ENCODE measurements at regions not wholly inside any gene's neighbourhood (a gene's known extent, or its start where the extent isn't known, plus 50 kb on each side); places are given as distances from the start of the nearest gene placed in this dataset.
"Not testable (repeated sequence)": the region's sequence is repeated elsewhere in the genome, so short reads cannot be mapped to it uniquely, and the experiment has no call there.

GRCh38 chr5:36475942-36476341 lies 130.5 kb upstream of the SLC1A3 start:
- H3K4me3 ChIP-seq (ENCODE audit: low read length); H3K27me3 ChIP-seq (ENCODE audit: control insufficient read depth, insufficient read depth, low read length); H3K27ac ChIP-seq (ENCODE audit: low read length); H3K36me3 ChIP-seq (ENCODE audit: control insufficient read depth, insufficient read depth, low read length); H3K4me1 ChIP-seq (ENCODE audit: control insufficient read depth, insufficient read depth, low read length); DNase-seq (ENCODE audit: low read depth, low spot score); H3K9me3 ChIP-seq (ENCODE audit: control insufficient read depth, insufficient read depth, low read length): not testable (repeated sequence)
- WGBS (ENCODE audit: insufficient coverage, insufficient read length), result no CpG with 5 or more reads among the region's 2 CpGs

DNA sequence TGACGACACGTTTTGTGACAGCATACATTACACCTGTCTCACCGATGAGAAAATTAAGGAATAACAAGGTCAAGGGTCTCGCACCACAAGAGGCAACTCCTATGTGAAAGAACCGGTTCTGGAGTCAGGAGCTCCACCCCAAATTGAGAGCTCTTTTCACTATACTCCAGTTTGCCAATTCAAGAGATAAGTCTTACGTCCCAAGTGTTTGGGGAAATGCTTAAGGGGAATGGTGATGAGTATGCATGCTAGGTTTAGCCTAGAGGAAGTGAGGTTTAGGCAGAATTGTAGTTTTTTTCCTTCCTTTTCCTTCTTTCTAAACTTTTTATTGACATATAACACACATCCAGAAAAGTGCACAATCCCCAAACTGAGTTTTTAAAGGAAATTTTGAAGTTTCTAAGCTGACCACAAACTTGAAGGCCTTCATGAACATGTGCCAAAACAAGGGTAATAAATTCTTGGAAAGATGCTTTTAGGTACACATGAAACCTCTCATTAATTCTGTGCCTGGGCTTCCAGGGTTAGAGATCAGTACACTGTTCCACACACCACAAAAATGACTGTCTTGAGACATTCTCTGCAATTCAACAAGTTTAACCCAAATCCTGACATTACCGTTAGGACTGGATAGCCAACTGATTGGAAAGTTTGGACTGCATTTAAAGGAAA lies 127.6 kb upstream of the SLC1A3 start:
- no CpG with 5 or more reads among the region's 7 CpGs for WGBS (ENCODE audit: insufficient coverage, insufficient read length)
- no peak for DNase-seq (ENCODE audit: low read depth, low spot score)
- no peaks in the 10 kb centered on the region for H3K36me3 ChIP-seq (ENCODE audit: control insufficient read depth, insufficient read depth, low read length)
- H3K9me3 ChIP-seq (ENCODE audit: control insufficient read depth, insufficient read depth, low read length), result no peaks in the 10 kb centered on the region
- no peaks in the 10 kb centered on the region for H3K27me3 ChIP-seq (ENCODE audit: control insufficient read depth, insufficient read depth, low read length)
- no peak overlapping the region for H3K4me3 ChIP-seq (ENCODE audit: low read length)
- H3K27ac ChIP-seq (ENCODE audit: low read length), result no peak overlapping the region
- H3K4me1 ChIP-seq (ENCODE audit: control insufficient read depth, insufficient read depth, low read length), result no peaks in the 10 kb centered on the region

- H3K4me1 ChIP-seq (ENCODE audit: control insufficient read depth, insufficient read depth, low read length), result no peaks in the 10 kb centered on the region
- no peaks in the 10 kb centered on the region for H3K36me3 ChIP-seq (ENCODE audit: control insufficient read depth, insufficient read depth, low read length)
- no peak for DNase-seq (ENCODE audit: low read depth, low spot score)
- H3K27me3 ChIP-seq (ENCODE audit: control insufficient read depth, insufficient read depth, low read length), result no peaks in the 10 kb centered on the region
- no peaks in the 10 kb centered on the region for H3K9me3 ChIP-seq (ENCODE audit: control insufficient read depth, insufficient read depth, low read length)
- no peak overlapping the region for H3K4me3 ChIP-seq (ENCODE audit: low read length)
- no CpG with 5 or more reads among the region's 5 CpGs for WGBS (ENCODE audit: insufficient coverage, insufficient read length)
- no peak overlapping the region for H3K27ac ChIP-seq (ENCODE audit: low read length)
Observed at GRCh38 chr5:36481454-36482120, 124.8 kb upstream of the SLC1A3 start.

GRCh38 chr5:36482812-36483211 lies 123.6 kb upstream of the SLC1A3 start:
- Histone ChIP-seq H3K36me3 (ENCODE audit: control insufficient read depth, insufficient read depth, low read length) (no peaks in the 10 kb centered on the region), H3K4me3 (ENCODE audit: low read length) (no peak overlapping the region), H3K27me3 (ENCODE audit: control insufficient read depth, insufficient read depth, low read length) (no peaks in the 10 kb centered on the region), H3K9me3 (ENCODE audit: control insufficient read depth, insufficient read depth, low read length) (no peaks in the 10 kb centered on the region), H3K27ac (ENCODE audit: low read length) (no peak overlapping the region), H3K4me1 (ENCODE audit: control insufficient read depth, insufficient read depth, low read length) (no peaks in the 10 kb centered on the region)
- DNase-seq (ENCODE audit: low read depth, low spot score), result no peak

DNA sequence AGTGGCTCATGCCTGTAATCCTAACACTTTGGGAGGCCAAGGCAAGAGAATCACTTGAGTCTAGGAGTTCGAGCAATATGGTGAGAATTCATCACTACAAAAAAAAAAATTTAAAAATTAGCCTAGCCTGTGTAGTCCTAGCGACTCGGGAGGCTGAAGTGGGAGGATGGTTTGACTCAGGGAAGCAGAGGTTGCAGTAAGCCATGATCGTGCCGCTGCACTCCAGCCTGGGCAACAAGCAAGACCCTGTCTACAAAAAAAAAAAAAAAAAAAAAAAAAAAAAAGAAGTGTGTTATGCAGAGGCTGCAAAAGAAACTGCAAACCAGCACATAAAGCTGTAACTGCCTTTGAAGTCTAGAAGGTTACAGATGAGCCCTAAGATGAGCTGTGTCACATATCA lies 116.9 kb upstream of the SLC1A3 start:
- Histone ChIP-seq H3K27ac (ENCODE audit: low read length) (no peak overlapping the region), H3K36me3 (ENCODE audit: control insufficient read depth, insufficient read depth, low read length) (no peaks in the 10 kb centered on the region), H3K4me3 (ENCODE audit: low read length) (no peak overlapping the region), H3K4me1 (ENCODE audit: control insufficient read depth, insufficient read depth, low read length) (no peaks in the 10 kb centered on the region), H3K27me3 (ENCODE audit: control insufficient read depth, insufficient read depth, low read length) (no peaks in the 10 kb centered on the region), H3K9me3 (ENCODE audit: control insufficient read depth, insufficient read depth, low read length) (no peaks in the 10 kb centered on the region)
- WGBS (ENCODE audit: insufficient coverage, insufficient read length), result no CpG with 5 or more reads among the region's 5 CpGs
- DNase-seq (ENCODE audit: low read depth, low spot score), result no peak

- no peaks in the 10 kb centered on the region for H3K4me1 ChIP-seq (ENCODE audit: control insufficient read depth, insufficient read depth, low read length)
- no peaks in the 10 kb centered on the region for H3K27me3 ChIP-seq (ENCODE audit: control insufficient read depth, insufficient read depth, low read length)
- no peak overlapping the region for H3K4me3 ChIP-seq (ENCODE audit: low read length)
- DNase-seq (ENCODE audit: low read depth, low spot score), result no peak
- no peaks in the 10 kb centered on the region for H3K36me3 ChIP-seq (ENCODE audit: control insufficient read depth, insufficient read depth, low read length)
- no peak overlapping the region for H3K27ac ChIP-seq (ENCODE audit: low read length)
- WGBS (ENCODE audit: insufficient coverage, insufficient read length), result no CpG with 5 or more reads among the region's 7 CpGs
- no peaks in the 10 kb centered on the region for H3K9me3 ChIP-seq (ENCODE audit: control insufficient read depth, insufficient read depth, low read length)
Observed at GRCh38 chr5:36491856-36492255, 114.5 kb upstream of the SLC1A3 start.

GRCh38 chr5:36492984-36493654 lies 113.3 kb upstream of the SLC1A3 start:
- DNase-seq (ENCODE audit: low read depth, low spot score), result no peak
- H3K4me1 ChIP-seq (ENCODE audit: control insufficient read depth, insufficient read depth, low read length), result no peaks in the 10 kb centered on the region
- H3K4me3 ChIP-seq (ENCODE audit: low read length), result no peak overlapping the region
- WGBS (ENCODE audit: insufficient coverage, insufficient read length), result no CpG with 5 or more reads among the region's 2 CpGs
- no peaks in the 10 kb centered on the region for H3K27me3 ChIP-seq (ENCODE audit: control insufficient read depth, insufficient read depth, low read length)
- H3K9me3 ChIP-seq (ENCODE audit: control insufficient read depth, insufficient read depth, low read length), result no peaks in the 10 kb centered on the region
- H3K27ac ChIP-seq (ENCODE audit: low read length), result no peak overlapping the region
- no peaks in the 10 kb centered on the region for H3K36me3 ChIP-seq (ENCODE audit: control insufficient read depth, insufficient read depth, low read length)

DNA sequence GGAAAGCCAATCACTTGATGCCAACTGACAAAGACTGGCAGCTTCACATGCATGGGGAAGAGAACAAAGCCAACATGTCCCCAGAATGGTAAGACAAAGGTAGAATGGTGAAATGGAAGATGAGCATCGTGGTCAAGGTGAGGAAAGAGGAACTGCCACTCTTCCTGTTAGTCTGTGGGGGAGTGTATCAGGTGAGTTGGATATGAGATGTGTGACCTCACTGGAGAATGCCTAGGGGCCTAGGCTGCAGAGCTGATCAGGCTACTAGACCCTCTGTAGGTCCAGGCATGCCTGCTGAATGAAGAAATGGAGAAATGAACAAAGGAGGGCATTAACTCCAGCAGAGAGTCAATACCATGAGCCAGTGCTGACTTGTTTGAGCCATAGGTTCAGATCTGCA lies 112.4 kb upstream of the SLC1A3 start:
- Histone ChIP-seq H3K27ac (ENCODE audit: low read length) (no peak overlapping the region), H3K4me3 (ENCODE audit: low read length) (no peak overlapping the region), H3K36me3 (ENCODE audit: control insufficient read depth, insufficient read depth, low read length) (no peaks in the 10 kb centered on the region), H3K9me3 (ENCODE audit: control insufficient read depth, insufficient read depth, low read length) (no peaks in the 10 kb centered on the region), H3K27me3 (ENCODE audit: control insufficient read depth, insufficient read depth, low read length) (no peaks in the 10 kb centered on the region), H3K4me1 (ENCODE audit: control insufficient read depth, insufficient read depth, low read length) (no peaks in the 10 kb centered on the region)
- no CpG with 5 or more reads among the region's 1 CpG for WGBS (ENCODE audit: insufficient coverage, insufficient read length)
- DNase-seq (ENCODE audit: low read depth, low spot score), result no peak

- Histone ChIP-seq H3K9me3 (ENCODE audit: control insufficient read depth, insufficient read depth, low read length) (no peaks in the 10 kb centered on the region), H3K36me3 (ENCODE audit: control insufficient read depth, insufficient read depth, low read length) (no peaks in the 10 kb centered on the region), H3K27me3 (ENCODE audit: control insufficient read depth, insufficient read depth, low read length) (no peaks in the 10 kb centered on the region), H3K4me1 (ENCODE audit: control insufficient read depth, insufficient read depth, low read length) (no peaks in the 10 kb centered on the region), H3K27ac (ENCODE audit: low read length) (no peak overlapping the region), H3K4me3 (ENCODE audit: low read length) (no peak overlapping the region)
- no peak for DNase-seq (ENCODE audit: low read depth, low spot score)
- WGBS (ENCODE audit: insufficient coverage, insufficient read length), result no CpG with 5 or more reads among the region's 6 CpGs
Observed at GRCh38 chr5:36494841-36495601, 111.4 kb upstream of the SLC1A3 start.

GRCh38 chr5:36495611-36496010 lies 110.8 kb upstream of the SLC1A3 start:
- Histone ChIP-seq H3K36me3 (ENCODE audit: control insufficient read depth, insufficient read depth, low read length) (no peaks in the 10 kb centered on the region), H3K4me1 (ENCODE audit: control insufficient read depth, insufficient read depth, low read length) (no peaks in the 10 kb centered on the region), H3K4me3 (ENCODE audit: low read length) (no peak overlapping the region), H3K27me3 (ENCODE audit: control insufficient read depth, insufficient read depth, low read length) (no peaks in the 10 kb centered on the region), H3K27ac (ENCODE audit: low read length) (no peak overlapping the region), H3K9me3 (ENCODE audit: control insufficient read depth, insufficient read depth, low read length) (no peaks in the 10 kb centered on the region)
- no CpG with 5 or more reads among the region's 2 CpGs for WGBS (ENCODE audit: insufficient coverage, insufficient read length)
- DNase-seq (ENCODE audit: low read depth, low spot score), result no peak

Measured in iPS DF 6.9 (cell line).